Loucy (cell line): ENCODE measurements at regions not wholly inside any gene's neighbourhood (a gene's known extent, or its start where the extent isn't known, plus 50 kb on each side); places are given as distances from the start of the nearest gene placed in this dataset.
"Not testable (repeated sequence)": the region's sequence is repeated elsewhere in the genome, so short reads cannot be mapped to it uniquely, and the experiment has no call there.

Source experiments
- EZH2phosphoT487 ChIP-seq: fragments of 200-600 bp; IDR thresholded peaks from 2 replicates; pipeline ENCODE4 v1.6.1; 2018; ENCODE audit warnings: antibody characterized with exemption, mild to moderate bottlenecking, moderate library complexity, borderline replicate concordance
- TF ChIP-seq, protein P1 (sequence below): fragments of 200-600 bp; sonication (generic); conservative IDR thresholded peaks from 2 replicates; pipeline ENCODE4 v1.5.1; 2014; ENCODE audit warnings: mild to moderate bottlenecking, antibody characterized with exemption, low read length

DNA sequence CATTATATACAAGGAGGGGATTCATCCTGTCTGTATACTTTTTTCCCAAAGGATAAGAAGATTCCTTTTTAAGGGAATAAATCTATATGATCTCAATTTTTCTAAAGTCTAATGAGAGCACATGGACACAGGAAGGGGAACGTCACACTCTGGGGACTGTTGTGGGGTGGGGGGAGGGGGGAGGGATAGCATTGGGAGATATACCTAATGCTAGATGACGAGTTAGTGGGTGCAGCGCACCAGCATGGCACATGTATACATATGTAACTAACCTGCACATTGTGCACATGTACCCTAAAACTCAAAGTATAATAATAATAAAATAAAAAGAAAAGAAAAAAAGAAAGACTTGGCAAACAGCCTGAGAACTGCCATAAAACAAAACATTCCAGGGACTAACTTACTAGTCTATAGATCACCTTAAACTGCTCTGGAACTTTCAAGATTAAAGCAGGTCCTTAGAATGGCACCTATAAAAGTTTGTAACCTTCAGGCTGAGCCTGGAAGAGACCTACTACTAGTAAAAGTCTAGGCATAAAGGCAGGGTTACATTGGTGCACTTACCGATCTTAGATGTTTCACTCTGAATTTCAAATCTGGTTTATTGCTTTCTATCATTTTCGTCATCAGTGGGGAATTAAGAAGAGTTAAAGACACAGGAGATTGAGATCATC, 780.6 kb downstream of the SLITRK1 start:
- TF ChIP-seq, protein P1, sequence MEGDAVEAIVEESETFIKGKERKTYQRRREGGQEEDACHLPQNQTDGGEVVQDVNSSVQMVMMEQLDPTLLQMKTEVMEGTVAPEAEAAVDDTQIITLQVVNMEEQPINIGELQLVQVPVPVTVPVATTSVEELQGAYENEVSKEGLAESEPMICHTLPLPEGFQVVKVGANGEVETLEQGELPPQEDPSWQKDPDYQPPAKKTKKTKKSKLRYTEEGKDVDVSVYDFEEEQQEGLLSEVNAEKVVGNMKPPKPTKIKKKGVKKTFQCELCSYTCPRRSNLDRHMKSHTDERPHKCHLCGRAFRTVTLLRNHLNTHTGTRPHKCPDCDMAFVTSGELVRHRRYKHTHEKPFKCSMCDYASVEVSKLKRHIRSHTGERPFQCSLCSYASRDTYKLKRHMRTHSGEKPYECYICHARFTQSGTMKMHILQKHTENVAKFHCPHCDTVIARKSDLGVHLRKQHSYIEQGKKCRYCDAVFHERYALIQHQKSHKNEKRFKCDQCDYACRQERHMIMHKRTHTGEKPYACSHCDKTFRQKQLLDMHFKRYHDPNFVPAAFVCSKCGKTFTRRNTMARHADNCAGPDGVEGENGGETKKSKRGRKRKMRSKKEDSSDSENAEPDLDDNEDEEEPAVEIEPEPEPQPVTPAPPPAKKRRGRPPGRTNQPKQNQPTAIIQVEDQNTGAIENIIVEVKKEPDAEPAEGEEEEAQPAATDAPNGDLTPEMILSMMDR, result not testable (repeated sequence)
- not testable (repeated sequence) for TF ChIP-seq EZH2phosphoT487
